ENCODE measurements at regions not wholly inside any gene's neighbourhood (a gene's known extent, or its start where the extent isn't known, plus 50 kb on each side); places are given as distances from the start of the nearest gene placed in this dataset.

- DNase-seq, result no peak
- Histone ChIP-seq H3K36me3 (no peaks in the 10 kb centered on the region), H3K9me3 (ENCODE audit: severe bottlenecking) (no peaks in the 10 kb centered on the region), H3K4me3 (ENCODE audit: low read depth, low read length) (no peak overlapping the region), H3K27ac (no peak overlapping the region), H3K27me3 (ENCODE audit: insufficient read depth, low read depth, severe bottlenecking) (no peaks in the 10 kb centered on the region)
- no peak for TF ChIP-seq CTCF (IDR thresholded peaks at IDR 0.05; ENCODE audit: low read depth, low read length)
Measured at GRCh38 chr7:52320610-52321009, 714.8 kb upstream of the POM121L12 start.

- Histone ChIP-seq H3K27me3 (ENCODE audit: insufficient read depth, low read depth, severe bottlenecking) (no peaks in the 10 kb centered on the region), H3K27ac (no peak overlapping the region), H3K36me3 (no peaks in the 10 kb centered on the region), H3K9me3 (ENCODE audit: severe bottlenecking) (no peaks in the 10 kb centered on the region), H3K4me3 (ENCODE audit: low read depth, low read length) (no peak overlapping the region)
- no peak for TF ChIP-seq CTCF (IDR thresholded peaks at IDR 0.05; ENCODE audit: low read depth, low read length)
- no peak for DNase-seq
Measured at GRCh38 chr7:52317921-52318320, 717.5 kb upstream of the POM121L12 start.

GRCh38 chr7:52311886-52312285, 723.5 kb upstream of the POM121L12 start:
- H3K27me3 ChIP-seq (ENCODE audit: insufficient read depth, low read depth, severe bottlenecking), result no peaks in the 10 kb centered on the region
- no peaks in the 10 kb centered on the region for H3K36me3 ChIP-seq
- no peak overlapping the region for H3K27ac ChIP-seq
- H3K4me3 ChIP-seq (ENCODE audit: low read depth, low read length), result no peak overlapping the region
- DNase-seq, result no peak
- TF ChIP-seq CTCF (IDR thresholded peaks at IDR 0.05; ENCODE audit: low read depth, low read length), result no peak
- H3K9me3 ChIP-seq (ENCODE audit: severe bottlenecking), result no peaks in the 10 kb centered on the region

- no peaks in the 10 kb centered on the region for H3K36me3 ChIP-seq
- H3K9me3 ChIP-seq (ENCODE audit: severe bottlenecking), result no peaks in the 10 kb centered on the region
- H3K27ac ChIP-seq, result no peak overlapping the region
- no peak overlapping the region for H3K4me3 ChIP-seq (ENCODE audit: low read depth, low read length)
- no peak for DNase-seq
- no peak for TF ChIP-seq CTCF (IDR thresholded peaks at IDR 0.05; ENCODE audit: low read depth, low read length)
- H3K27me3 ChIP-seq (ENCODE audit: insufficient read depth, low read depth, severe bottlenecking), result no peaks in the 10 kb centered on the region
Measured at GRCh38 chr7:52309631-52310030, 725.8 kb upstream of the POM121L12 start.

GRCh38 chr7:52302765-52303520, 732.5 kb upstream of the POM121L12 start:
- H3K27ac ChIP-seq, result no peak overlapping the region
- H3K27me3 ChIP-seq (ENCODE audit: insufficient read depth, low read depth, severe bottlenecking), result no peaks in the 10 kb centered on the region
- no peak overlapping the region for H3K4me3 ChIP-seq (ENCODE audit: low read depth, low read length)
- DNase-seq, result no peak
- no peak for TF ChIP-seq CTCF (IDR thresholded peaks at IDR 0.05; ENCODE audit: low read depth, low read length)
- H3K36me3 ChIP-seq, result no peaks in the 10 kb centered on the region
- H3K9me3 ChIP-seq (ENCODE audit: severe bottlenecking), result no peaks in the 10 kb centered on the region

- Histone ChIP-seq H3K9me3 (ENCODE audit: severe bottlenecking) (no peaks in the 10 kb centered on the region), H3K4me3 (ENCODE audit: low read depth, low read length) (no peak overlapping the region), H3K27ac (no peak overlapping the region), H3K36me3 (no peaks in the 10 kb centered on the region), H3K27me3 (ENCODE audit: insufficient read depth, low read depth, severe bottlenecking) (no peaks in the 10 kb centered on the region)
- no peak for DNase-seq
- TF ChIP-seq CTCF (IDR thresholded peaks at IDR 0.05; ENCODE audit: low read depth, low read length), result no peak
Measured at GRCh38 chr7:52297128-52297527, 738.3 kb upstream of the POM121L12 start.

Data from WERI-Rb-1 (cell line).